DND-41 (cell line): ENCODE measurements at regions not wholly inside any gene's neighbourhood (a gene's known extent, or its start where the extent isn't known, plus 50 kb on each side); places are given as distances from the start of the nearest gene placed in this dataset.
A peak's percentile ranks its signal among the peaks of the same experiment; 100 is the strongest.

ENCODE experiments used
- ATAC-seq: fragments of 200-7000 bp; cut with Tn5 transposase; 3 replicates; pipeline ENCODE4 v1.9.1; 2021; ENCODE audit warnings: low read depth; ENCODE audit not compliant: insufficient read depth
- DNase-seq: peaks from one replicate; pipeline ENCODE4 v3.0.0-alpha.2; 2020
- H2AFZ ChIP-seq: 2 replicates; pipeline ENCODE4 v1.6.0; 2012; ENCODE audit warnings: low read depth, low read length
- H3K27ac ChIP-seq: 2 replicates; pipeline ENCODE4 v1.5.1; 2012; ENCODE audit warnings: low read length, inconsistent platforms
- H3K27me3 ChIP-seq: fragments of 200-600 bp; sonication (generic); 2 replicates; pipeline ENCODE4 v1.6.0; 2012; ENCODE audit warnings: low read length, mild to moderate bottlenecking, inconsistent platforms; ENCODE audit not compliant: insufficient read depth, poor library complexity
- H3K36me3 ChIP-seq: 2 replicates; pipeline ENCODE4 v1.5.1; 2012; ENCODE audit warnings: low read length, inconsistent platforms; ENCODE audit not compliant: insufficient read depth
- H3K4me1 ChIP-seq: 2 replicates; pipeline ENCODE4 v1.5.1; 2012; ENCODE audit warnings: mild to moderate bottlenecking, low read length; ENCODE audit not compliant: insufficient read depth
- H3K4me2 ChIP-seq: 2 replicates; pipeline ENCODE4 v1.6.0; 2012; ENCODE audit warnings: mild to moderate bottlenecking, moderate library complexity, low read length, inconsistent platforms; ENCODE audit not compliant: insufficient read depth
- H3K4me3 ChIP-seq, 2 experiments: fragments of 200-600 bp in 1 of 2; shearing (Covaris generic) in 1 of 2; 2 replicates each; pipeline ENCODE4 v1.5.1; 2012 to 2016; ENCODE audit warnings: inconsistent platforms in 2 of 2, low read length in 2 of 2, mild to moderate bottlenecking in 2 of 2, low read depth in 1 of 2, moderate library complexity in 1 of 2
- H3K79me2 ChIP-seq: 2 replicates; pipeline ENCODE4 v1.6.0; 2012; ENCODE audit warnings: low read length, inconsistent platforms; ENCODE audit not compliant: insufficient read depth
- H3K9ac ChIP-seq: 2 replicates; pipeline ENCODE4 v1.6.0; 2012; ENCODE audit warnings: low read depth, mild to moderate bottlenecking, inconsistent platforms, low read length, moderate library complexity
- H3K9me3 ChIP-seq: 2 replicates; pipeline ENCODE4 v1.5.1; 2012; ENCODE audit warnings: low read length, moderate library complexity, mild to moderate bottlenecking, inconsistent platforms; ENCODE audit not compliant: insufficient read depth, severe bottlenecking
- H4K20me1 ChIP-seq: 2 replicates; pipeline ENCODE4 v1.6.0; 2012; ENCODE audit warnings: low read length; ENCODE audit not compliant: insufficient read depth
- CTCF ChIP-seq: IDR thresholded peaks from 2 replicates; pipeline ENCODE4 v1.5.1; 2012; ENCODE audit warnings: borderline replicate concordance, low read length, moderate library complexity, mild to moderate bottlenecking; ENCODE audit not compliant: poor library complexity, severe bottlenecking; ENCODE audit errors: extremely low read depth
- EZH2 ChIP-seq: IDR thresholded peaks from 3 replicates; pipeline ENCODE4 v1.6.1; 2012; ENCODE audit warnings: borderline replicate concordance, low read depth, mild to moderate bottlenecking, moderate library complexity, low read length, inconsistent platforms; ENCODE audit not compliant: severe bottlenecking

DNA sequence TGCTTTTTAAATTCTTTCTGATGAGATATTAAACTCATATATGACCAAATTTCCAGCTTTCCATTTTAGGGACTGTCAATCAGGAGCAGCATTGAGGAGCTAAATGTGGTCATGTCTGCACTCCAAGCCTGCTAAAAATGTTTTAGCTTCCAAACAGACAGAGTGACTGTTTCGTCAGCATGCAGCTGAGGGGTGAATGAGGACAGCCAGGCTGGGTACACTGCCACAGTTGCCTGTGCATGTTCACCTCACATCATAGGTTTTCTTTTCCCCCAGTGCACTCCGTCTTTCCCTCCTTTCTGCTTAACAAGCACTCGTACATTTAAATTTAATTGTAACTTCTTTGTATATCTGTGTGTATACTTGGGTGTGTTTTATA, 138.1 kb downstream of the ARRDC3 start:
- Histone ChIP-seq H3K27ac (no peak overlapping the region), H2AFZ (no peak overlapping the region), H3K4me1 (no peaks in the 10 kb centered on the region), H3K36me3 (no peaks in the 10 kb centered on the region), H3K79me2 (no peaks in the 10 kb centered on the region), H3K27me3 (no peaks in the 10 kb centered on the region), H3K4me3 (no peak overlapping the region), H3K4me2 (no peak overlapping the region), H3K9me3 (peaks cover 6% of the 10 kb centered on the region), H4K20me1 (no peaks in the 10 kb centered on the region), H3K9ac (no peak overlapping the region)
- TF ChIP-seq EZH2 (no peak), CTCF (no peak)
- DNase-seq (no peak), ATAC-seq (no peak)

- Histone ChIP-seq H3K9me3 (peaks cover 6% of the 10 kb centered on the region), H3K79me2 (no peaks in the 10 kb centered on the region), H3K4me3 (no peak overlapping the region), H3K36me3 (no peaks in the 10 kb centered on the region), H2AFZ (no peak overlapping the region), H3K9ac (no peak overlapping the region), H4K20me1 (no peaks in the 10 kb centered on the region), H3K4me2 (no peak overlapping the region), H3K27me3 (no peaks in the 10 kb centered on the region), H3K4me1 (no peaks in the 10 kb centered on the region), H3K27ac (no peak overlapping the region)
- TF ChIP-seq CTCF = no peak
- no peak for TF ChIP-seq EZH2
- DNase-seq (no peak), ATAC-seq (peak; percentile 35; the same call in 1 of the 3 replicates)
Measured at GRCh38 chr5:91244380-91245073, 138.6 kb downstream of the ARRDC3 start.

DNA sequence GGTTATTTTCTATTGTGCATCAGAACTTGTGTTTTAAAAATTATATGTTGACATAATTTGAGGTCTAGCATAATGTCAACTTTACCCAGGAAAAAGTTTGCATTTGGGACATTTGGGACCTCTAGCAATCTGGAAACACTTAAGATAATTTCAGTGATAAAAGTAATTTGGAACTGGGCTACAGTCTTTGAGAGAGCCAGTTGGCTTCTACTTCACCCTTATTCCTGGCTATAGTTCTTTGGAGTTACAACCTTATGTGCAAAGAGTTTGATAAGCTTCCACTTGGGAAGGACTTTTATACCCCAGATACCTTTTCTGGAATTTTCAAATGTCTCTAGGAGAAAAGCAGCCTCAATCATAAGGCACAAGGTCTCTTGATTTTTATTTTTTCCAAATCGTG, 139.3 kb downstream of the ARRDC3 start:
- Histone ChIP-seq H3K27me3 (no peaks in the 10 kb centered on the region), H3K27ac (no peak overlapping the region), H3K4me3 (no peak overlapping the region), H3K9ac (no peak overlapping the region), H2AFZ (no peak overlapping the region), H3K4me1 (no peaks in the 10 kb centered on the region), H3K9me3 (peaks cover 6% of the 10 kb centered on the region), H4K20me1 (no peaks in the 10 kb centered on the region), H3K36me3 (no peaks in the 10 kb centered on the region), H3K79me2 (no peaks in the 10 kb centered on the region), H3K4me2 (no peak overlapping the region)
- no peak for DNase-seq
- no peak for ATAC-seq
- no peak for TF ChIP-seq EZH2
- TF ChIP-seq CTCF = no peak
